ENCODE measurements at regions not wholly inside any gene's neighbourhood (a gene's known extent, or its start where the extent isn't known, plus 50 kb on each side); places are given as distances from the start of the nearest gene placed in this dataset.

GRCh38 chr9:119773823-119774222 lies 404.6 kb upstream of the BRINP1 start:
- TF ChIP-seq SREBF2 (IDR thresholded peaks at IDR 0.05) (no peak), E2F6 (IDR thresholded peaks at IDR 0.05; ENCODE audit: borderline replicate concordance, low read depth) (no peak), HOXB5 (CRISPR knock-in tag; IDR thresholded peaks at IDR 0.05) (no peak), EHMT2 (IDR thresholded peaks at IDR 0.05; ENCODE audit: low read depth) (no peak), NFE2L2 (conservative IDR thresholded peaks at IDR 0.05; ENCODE audit: low read length) (no peak)
- Histone ChIP-seq H3K4me2 (no peak overlapping the region), H3K9me3 (no peaks in the 10 kb centered on the region), H3K27ac (no peak overlapping the region), H3K4me1 (no peaks in the 10 kb centered on the region), H3K4me3 (no peak overlapping the region)
- DNase-seq (ENCODE audit: low read depth in 1 of 2, low spot score in 1 of 2) (no peak), FAIRE-seq (no peak), ATAC-seq (no peak)
- POLR2A ChIA-PET: no interaction called here
- WGBS (ENCODE audit: missing lambda C conversion rate): 0% methylated on average over 2 of the region's 2 CpGs
- CTCF ChIA-PET: no interaction called here

- ChIA-PET CTCF (no interaction called here), POLR2A (no interaction called here)
- H3K4me2 ChIP-seq: no peak overlapping the region
- 4% methylated on average over 1 of the region's 1 CpG for WGBS (ENCODE audit: missing lambda C conversion rate)
- no peaks in the 10 kb centered on the region for H3K9me3 ChIP-seq
- no peak overlapping the region for H3K27ac ChIP-seq
- no peaks in the 10 kb centered on the region for H3K4me1 ChIP-seq
- ATAC-seq (no peak), DNase-seq (ENCODE audit: low read depth in 1 of 2, low spot score in 1 of 2) (no peak), FAIRE-seq (no peak)
- H3K4me3 ChIP-seq: no peak overlapping the region
- TF ChIP-seq EHF (CRISPR knock-in tag; IDR thresholded peaks at IDR 0.05) (no peak), TFCP2L1 (CRISPR knock-in tag; IDR thresholded peaks at IDR 0.05) (no peak), TP53 (CRISPR knock-in tag; IDR thresholded peaks at IDR 0.05) (no peak), NR3C1 (IDR thresholded peaks at IDR 0.05) (no peak), CBX2 (IDR thresholded peaks at IDR 0.05; ENCODE audit: borderline replicate concordance, low read depth) (no peak), MAZ (IDR thresholded peaks at IDR 0.05; ENCODE audit: borderline replicate concordance, low read depth, low read length) (no peak), HES2 (IDR thresholded peaks at IDR 0.05) (no peak), ZSCAN20 (CRISPR knock-in tag; IDR thresholded peaks at IDR 0.05) (no peak), ZNF302 (CRISPR knock-in tag; IDR thresholded peaks at IDR 0.05) (no peak), MYC (IDR thresholded peaks at IDR 0.05; ENCODE audit: borderline replicate concordance, low read length) (no peak), HEYL (CRISPR knock-in tag; IDR thresholded peaks at IDR 0.05) (no peak), RNF2 (IDR thresholded peaks at IDR 0.05; ENCODE audit: borderline replicate concordance, low read depth) (no peak), JUN (IDR thresholded peaks at IDR 0.05) (no peak), CBX8 (IDR thresholded peaks at IDR 0.05) (no peak), POLR2AphosphoS2 (conservative IDR thresholded peaks at IDR 0.05; ENCODE audit: low read length) (no peak)
- TF ChIP-seq, protein P1, sequence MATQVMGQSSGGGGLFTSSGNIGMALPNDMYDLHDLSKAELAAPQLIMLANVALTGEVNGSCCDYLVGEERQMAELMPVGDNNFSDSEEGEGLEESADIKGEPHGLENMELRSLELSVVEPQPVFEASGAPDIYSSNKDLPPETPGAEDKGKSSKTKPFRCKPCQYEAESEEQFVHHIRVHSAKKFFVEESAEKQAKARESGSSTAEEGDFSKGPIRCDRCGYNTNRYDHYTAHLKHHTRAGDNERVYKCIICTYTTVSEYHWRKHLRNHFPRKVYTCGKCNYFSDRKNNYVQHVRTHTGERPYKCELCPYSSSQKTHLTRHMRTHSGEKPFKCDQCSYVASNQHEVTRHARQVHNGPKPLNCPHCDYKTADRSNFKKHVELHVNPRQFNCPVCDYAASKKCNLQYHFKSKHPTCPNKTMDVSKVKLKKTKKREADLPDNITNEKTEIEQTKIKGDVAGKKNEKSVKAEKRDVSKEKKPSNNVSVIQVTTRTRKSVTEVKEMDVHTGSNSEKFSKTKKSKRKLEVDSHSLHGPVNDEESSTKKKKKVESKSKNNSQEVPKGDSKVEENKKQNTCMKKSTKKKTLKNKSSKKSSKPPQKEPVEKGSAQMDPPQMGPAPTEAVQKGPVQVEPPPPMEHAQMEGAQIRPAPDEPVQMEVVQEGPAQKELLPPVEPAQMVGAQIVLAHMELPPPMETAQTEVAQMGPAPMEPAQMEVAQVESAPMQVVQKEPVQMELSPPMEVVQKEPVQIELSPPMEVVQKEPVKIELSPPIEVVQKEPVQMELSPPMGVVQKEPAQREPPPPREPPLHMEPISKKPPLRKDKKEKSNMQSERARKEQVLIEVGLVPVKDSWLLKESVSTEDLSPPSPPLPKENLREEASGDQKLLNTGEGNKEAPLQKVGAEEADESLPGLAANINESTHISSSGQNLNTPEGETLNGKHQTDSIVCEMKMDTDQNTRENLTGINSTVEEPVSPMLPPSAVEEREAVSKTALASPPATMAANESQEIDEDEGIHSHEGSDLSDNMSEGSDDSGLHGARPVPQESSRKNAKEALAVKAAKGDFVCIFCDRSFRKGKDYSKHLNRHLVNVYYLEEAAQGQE (IDR thresholded peaks at IDR 0.05): no peak
- TF ChIP-seq, protein P2, sequence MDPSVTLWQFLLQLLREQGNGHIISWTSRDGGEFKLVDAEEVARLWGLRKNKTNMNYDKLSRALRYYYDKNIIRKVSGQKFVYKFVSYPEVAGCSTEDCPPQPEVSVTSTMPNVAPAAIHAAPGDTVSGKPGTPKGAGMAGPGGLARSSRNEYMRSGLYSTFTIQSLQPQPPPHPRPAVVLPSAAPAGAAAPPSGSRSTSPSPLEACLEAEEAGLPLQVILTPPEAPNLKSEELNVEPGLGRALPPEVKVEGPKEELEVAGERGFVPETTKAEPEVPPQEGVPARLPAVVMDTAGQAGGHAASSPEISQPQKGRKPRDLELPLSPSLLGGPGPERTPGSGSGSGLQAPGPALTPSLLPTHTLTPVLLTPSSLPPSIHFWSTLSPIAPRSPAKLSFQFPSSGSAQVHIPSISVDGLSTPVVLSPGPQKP (IDR thresholded peaks at IDR 0.05; ENCODE audit: low read depth, low read length): no peak
- TF ChIP-seq, protein P3, sequence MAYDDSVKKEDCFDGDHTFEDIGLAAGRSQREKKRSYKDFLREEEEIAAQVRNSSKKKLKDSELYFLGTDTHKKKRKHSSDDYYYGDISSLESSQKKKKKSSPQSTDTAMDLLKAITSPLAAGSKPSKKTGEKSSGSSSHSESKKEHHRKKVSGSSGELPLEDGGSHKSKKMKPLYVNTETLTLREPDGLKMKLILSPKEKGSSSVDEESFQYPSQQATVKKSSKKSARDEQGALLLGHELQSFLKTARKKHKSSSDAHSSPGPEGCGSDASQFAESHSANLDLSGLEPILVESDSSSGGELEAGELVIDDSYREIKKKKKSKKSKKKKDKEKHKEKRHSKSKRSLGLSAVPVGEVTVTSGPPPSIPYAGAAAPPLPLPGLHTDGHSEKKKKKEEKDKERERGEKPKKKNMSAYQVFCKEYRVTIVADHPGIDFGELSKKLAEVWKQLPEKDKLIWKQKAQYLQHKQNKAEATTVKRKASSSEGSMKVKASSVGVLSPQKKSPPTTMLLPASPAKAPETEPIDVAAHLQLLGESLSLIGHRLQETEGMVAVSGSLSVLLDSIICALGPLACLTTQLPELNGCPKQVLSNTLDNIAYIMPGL (CRISPR knock-in tag; IDR thresholded peaks at IDR 0.05; ENCODE audit: borderline replicate concordance): no peak
These were observed 402.1 kb upstream of the BRINP1 start for GRCh38 chr9:119771341-119771740.

Data from A549 (cell line).